IMR-90 (cell line): ENCODE measurements at regions not wholly inside any gene's neighbourhood (a gene's known extent, or its start where the extent isn't known, plus 50 kb on each side); places are given as distances from the start of the nearest gene placed in this dataset.

Experiments used
- ATAC-seq: fragments of 200-7000 bp; cut with Tn5 transposase; 2 replicates; pipeline ENCODE4 v1.9.1; 2020; ENCODE audit warnings: low read depth, mild to moderate bottlenecking, moderate library complexity
- BruUV-seq: library from RNA; stranded (reverse); fragments of 400-500 nt; replicated peaks from 2 replicates; lab custom pipeline; 2021; lab: Mats Ljungman, UMichigan
- CTCF ChIA-PET: fragments of 300-600 bp; formaldehyde crosslinking; extraction: SDS; loops from one replicate; lab custom pipeline; 2021; ENCODE audit warnings: antibody characterized with exemption; lab: Yijun Ruan, JAX
- POLR2A ChIA-PET: fragments of 300-600 bp; sonication (Branson Sonifier 250); formaldehyde crosslinking; loops from one replicate; lab custom pipeline; 2022; ENCODE audit warnings: antibody characterized with exemption; ENCODE audit not compliant: unreplicated experiment; lab: Charles Lee
- DNase-seq: peaks from one replicate; pipeline ENCODE4 v3.0.0; 2013
- H2AFZ ChIP-seq: replicated peaks from 2 replicates; pipeline ENCODE3; 2013; ENCODE audit warnings: low read length, mild to moderate bottlenecking; ENCODE audit not compliant: poor library complexity
- H2AK5ac ChIP-seq: 2 replicates; pipeline ENCODE4 v1.6.1; 2013; ENCODE audit warnings: low read depth, low read length, inconsistent platforms
- H2AK9ac ChIP-seq: replicated peaks from 2 replicates; pipeline ENCODE3; 2013; ENCODE audit warnings: mild to moderate bottlenecking, low read depth, low read length, moderate library complexity; ENCODE audit not compliant: poor library complexity
- H2BK120ac ChIP-seq: 2 replicates; pipeline ENCODE4 v1.6.1; 2013; ENCODE audit warnings: low read depth, low read length, inconsistent platforms
- H2BK15ac ChIP-seq: 3 replicates; pipeline ENCODE4 v1.6.1; 2013; ENCODE audit warnings: low read depth, low read length, inconsistent platforms
- H2BK20ac ChIP-seq: 2 replicates; pipeline ENCODE4 v1.6.1; 2013; ENCODE audit warnings: low read depth, mild to moderate bottlenecking, inconsistent platforms, low read length, moderate library complexity
- H2BK5ac ChIP-seq: 2 replicates; pipeline ENCODE4 v1.6.1; 2013; ENCODE audit warnings: mild to moderate bottlenecking, low read depth, low read length, inconsistent platforms; ENCODE audit not compliant: poor library complexity, severe bottlenecking
- H3K14ac ChIP-seq: replicated peaks from 2 replicates; pipeline ENCODE4 v1.6.1; 2013; ENCODE audit warnings: low read depth, low read length, inconsistent platforms
- H3K18ac ChIP-seq: 2 replicates; pipeline ENCODE4 v1.6.1; 2013; ENCODE audit warnings: low read depth, low read length, control low read depth
- H3K23ac ChIP-seq: 2 replicates; pipeline ENCODE4 v1.6.1; 2013; ENCODE audit warnings: low read depth, low read length, inconsistent platforms
- H3K27ac ChIP-seq: 2 replicates; pipeline ENCODE4 v1.5.1; 2013; ENCODE audit warnings: mild to moderate bottlenecking, control low read depth, low read length; ENCODE audit not compliant: insufficient read depth
- H3K27me3 ChIP-seq: 2 replicates; pipeline ENCODE4 v1.6.1; 2013; ENCODE audit warnings: low read length; ENCODE audit not compliant: control insufficient read depth, insufficient read depth
- H3K36me3 ChIP-seq: 2 replicates; pipeline ENCODE4 v1.6.1; 2013; ENCODE audit warnings: low read length, mixed read lengths; ENCODE audit not compliant: control insufficient read depth, insufficient read depth
- H3K4ac ChIP-seq: 2 replicates; pipeline ENCODE4 v1.6.1; 2013; ENCODE audit warnings: low read depth, low read length, inconsistent platforms
- H3K4me1 ChIP-seq: 2 replicates; pipeline ENCODE4 v1.6.1; 2013; ENCODE audit warnings: low read length, mixed read lengths; ENCODE audit not compliant: control insufficient read depth, insufficient read depth
- H3K4me2 ChIP-seq: 2 replicates; pipeline ENCODE4 v1.6.1; 2013; ENCODE audit warnings: low read depth, mild to moderate bottlenecking, control low read depth, low read length, moderate library complexity
- H3K4me3 ChIP-seq: 2 replicates; pipeline ENCODE4 v1.5.1; 2013; ENCODE audit warnings: low read depth, mild to moderate bottlenecking, control low read depth, low read length, moderate library complexity; ENCODE audit not compliant: insufficient read depth
- H3K56ac ChIP-seq: 2 replicates; pipeline ENCODE4 v1.6.1; 2013; ENCODE audit warnings: low read length, inconsistent platforms; ENCODE audit not compliant: insufficient read depth; ENCODE audit errors: extremely low read depth
- H3K79me1 ChIP-seq, 2 experiments: 2 replicates each; pipeline ENCODE4 v1.6.1; 2013; ENCODE audit warnings: low read length in 2 of 2, inconsistent platforms in 1 of 2, low read depth in 1 of 2
- H3K9ac ChIP-seq: 2 replicates; pipeline ENCODE4 v1.6.1; 2013; ENCODE audit warnings: low read depth, low read length, control low read depth
- H3K9me1 ChIP-seq: 2 replicates; pipeline ENCODE4 v1.6.1; 2013; ENCODE audit warnings: low read length, inconsistent platforms; ENCODE audit not compliant: insufficient read depth
- H3K9me3 ChIP-seq: 2 replicates; pipeline ENCODE4 v1.6.1; 2013; ENCODE audit warnings: low read length; ENCODE audit not compliant: control insufficient read depth, insufficient read depth
- H4K20me1 ChIP-seq: 2 replicates; pipeline ENCODE4 v1.6.1; 2013; ENCODE audit warnings: low read length, inconsistent platforms; ENCODE audit not compliant: insufficient read depth
- H4K5ac ChIP-seq: 2 replicates; pipeline ENCODE4 v1.6.1; 2013; ENCODE audit warnings: mild to moderate bottlenecking, low read depth, low read length, control low read depth
- H4K8ac ChIP-seq, 2 experiments: 2 replicates each; pipeline ENCODE4 v1.6.1; 2013; ENCODE audit warnings: low read depth in 2 of 2, low read length in 2 of 2, control low read depth in 1 of 2, inconsistent platforms in 1 of 2
- H4K91ac ChIP-seq: 2 replicates; pipeline ENCODE4 v1.6.1; 2013; ENCODE audit warnings: low read depth, low read length, inconsistent platforms; ENCODE audit not compliant: insufficient read depth
- BHLHE40 ChIP-seq: fragments of 150-350 bp; IDR thresholded peaks from 2 replicates; pipeline ENCODE4 v1.6.1; 2016; ENCODE audit warnings: mild to moderate bottlenecking, low read depth, low read length
- FOS ChIP-seq: fragments of 150-350 bp; IDR thresholded peaks from 2 replicates; pipeline ENCODE4 v1.6.1; 2016; ENCODE audit warnings: low read depth, low read length
- NFE2L2 ChIP-seq: fragments of 150-350 bp; IDR thresholded peaks from 2 replicates; pipeline ENCODE4 v1.6.1; 2016; ENCODE audit warnings: low read depth, mild to moderate bottlenecking, low read length
- RAD21 ChIP-seq: IDR thresholded peaks from 2 replicates; pipeline ENCODE4 v1.6.1; 2012; ENCODE audit warnings: low read length, improper control_type of control experiment
- RFX5 ChIP-seq: IDR thresholded peaks from 2 replicates; pipeline ENCODE4 v1.8.0; 2012; ENCODE audit warnings: low read depth, mild to moderate bottlenecking, low read length, moderate library complexity
- USF2 ChIP-seq: fragments of 150-350 bp; IDR thresholded peaks from 2 replicates; pipeline ENCODE4 v1.6.1; 2017; ENCODE audit warnings: mild to moderate bottlenecking, antibody characterized with exemption, low read length, low read depth
- WGBS, 2 experiments: methylation state at CpG; one replicate each; pipeline versions ENCODE4 v1.1.5 to v1.1.7; 2013; ENCODE audit warnings: missing lambda C conversion rate in 2 of 2; ENCODE audit not compliant: insufficient read length in 1 of 2; ENCODE audit errors: extremely low coverage in 2 of 2; 5-methylcytosine and 5-hydroxymethylcytosine counted together
- dilution Hi-C: fragments of 300-500 bp; cut with HindIII; formaldehyde crosslinking; loops from one replicate; pipeline ENCODE4 v1.14.3; 2018; ENCODE audit warnings: low sequenced_read_pairs; ENCODE audit not compliant: unreplicated experiment
- in situ Hi-C: fragments of 300-500 bp; cut with MboI; formaldehyde crosslinking; loops from 3 replicates; pipeline ENCODE4 v1.14.3; 2019; ENCODE audit warnings: low sequenced_read_pairs, inconsistent platforms, mixed read lengths
- intact Hi-C: fragments of 100-400 bp; cut with micrococcal nuclease; formaldehyde crosslinking; loops from 2 replicates; pipeline ENCODE4 v1.10.0; 2022

- no peak overlapping the region for H3K18ac ChIP-seq
- H3K56ac ChIP-seq: no peak overlapping the region
- in situ Hi-C loops: no loop called here
- H3K9me3 ChIP-seq: no peaks in the 10 kb centered on the region
- H3K4me2 ChIP-seq: no peak overlapping the region
- TF ChIP-seq RFX5 (no peak), NFE2L2 (no peak), USF2 (no peak), BHLHE40 (no peak), FOS (no peak), RAD21 (no peak)
- H3K4me3 ChIP-seq: no peak overlapping the region
- no peaks in the 10 kb centered on the region; the same call in 1 of the 2 replicates for H3K4me1 ChIP-seq
- dilution Hi-C loops: no loop called here
- no peak overlapping the region for H2BK5ac ChIP-seq
- H3K9ac ChIP-seq: no peak overlapping the region
- H2AK5ac ChIP-seq: 0 out of 2 replicates have a peak overlapping the region, but pooled peaks have one; percentile 21
- no TSS peak for BruUV-seq
- H4K5ac ChIP-seq: no peak overlapping the region
- H2AK9ac ChIP-seq: no peak overlapping the region
- H3K9me1 ChIP-seq: peaks cover 2% of the 10 kb centered on the region; the same call in 1 of the 2 replicates
- H2BK20ac ChIP-seq: no peak overlapping the region
- H3K36me3 ChIP-seq: no peaks in the 10 kb centered on the region
- no peaks in the 10 kb centered on the region for H3K27me3 ChIP-seq
- DNase-seq (no peak), ATAC-seq (no peak)
- H2AFZ ChIP-seq: no peak overlapping the region
- no peak overlapping the region for H3K14ac ChIP-seq
- CTCF ChIA-PET: no interaction called here
- H3K27ac ChIP-seq: no peak overlapping the region
- H4K8ac ChIP-seq: no peak overlapping the region
- intact Hi-C loops: no loop called here
- no peaks in the 10 kb centered on the region for H3K79me1 ChIP-seq
- WGBS, 2 experiments: 100% methylated on average over 2 of the region's 21 CpGs; no CpG with 5 or more reads in 1 of the 2 experiments
- H4K20me1 ChIP-seq: no peaks in the 10 kb centered on the region
- H3K23ac ChIP-seq: no peak overlapping the region
- H2BK15ac ChIP-seq: no peak overlapping the region; the same call in 2 of the 3 replicates
- H3K4ac ChIP-seq: no peak overlapping the region; the same call in 1 of the 2 replicates
- H2BK120ac ChIP-seq: no peak overlapping the region
- POLR2A ChIA-PET: no interaction called here
- H4K91ac ChIP-seq: no peak overlapping the region
Observed at GRCh38 chr20:50274570-50275430, 84.2 kb downstream of the CEBPB start.
